GM12872 (cell line): ENCODE measurements at regions not wholly inside any gene's neighbourhood (a gene's known extent, or its start where the extent isn't known, plus 50 kb on each side); places are given as distances from the start of the nearest gene placed in this dataset.

Experiments
- CTCF ChIP-seq: IDR thresholded peaks from 3 replicates; pipeline ENCODE4 v1.5.1; 2011; ENCODE audit warnings: low read depth, mild to moderate bottlenecking, low read length, moderate library complexity; ENCODE audit not compliant: insufficient read depth

GRCh38 chr14:51188566-51189185 is 51.4 kb upstream of the TMX1 start:
- no peak for TF ChIP-seq CTCF

- no peak for TF ChIP-seq CTCF
Observed at GRCh38 chr14:51189600-51190376, 50.3 kb upstream of the TMX1 start.
